ENCODE measurements at regions not wholly inside any gene's neighbourhood (a gene's known extent, or its start where the extent isn't known, plus 50 kb on each side); places are given as distances from the start of the nearest gene placed in this dataset.

DNA sequence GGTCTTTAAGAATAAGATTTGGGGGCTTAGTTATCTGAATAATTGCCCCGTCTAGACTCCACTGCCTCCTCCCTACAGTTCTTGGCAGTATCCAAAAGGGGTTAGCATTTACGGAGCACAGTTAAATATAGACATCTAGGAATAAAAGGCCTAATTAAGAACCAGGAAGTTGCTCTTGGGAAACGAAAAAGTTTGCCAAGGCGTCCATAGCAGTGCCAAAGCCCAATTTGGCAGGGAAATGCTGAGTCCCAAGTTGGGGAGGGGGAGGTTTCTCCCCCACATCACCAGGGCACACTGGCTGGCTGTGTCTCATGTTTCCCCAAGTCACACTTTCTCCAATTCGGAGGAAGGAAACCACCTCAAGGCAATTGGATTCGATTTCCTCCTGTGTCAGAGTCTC lies 338.7 kb downstream of the FBXW7 start:
- TF ChIP-seq POLR2A (IDR thresholded peaks at IDR 0.05): no peak
- TF ChIP-seq, protein P1, sequence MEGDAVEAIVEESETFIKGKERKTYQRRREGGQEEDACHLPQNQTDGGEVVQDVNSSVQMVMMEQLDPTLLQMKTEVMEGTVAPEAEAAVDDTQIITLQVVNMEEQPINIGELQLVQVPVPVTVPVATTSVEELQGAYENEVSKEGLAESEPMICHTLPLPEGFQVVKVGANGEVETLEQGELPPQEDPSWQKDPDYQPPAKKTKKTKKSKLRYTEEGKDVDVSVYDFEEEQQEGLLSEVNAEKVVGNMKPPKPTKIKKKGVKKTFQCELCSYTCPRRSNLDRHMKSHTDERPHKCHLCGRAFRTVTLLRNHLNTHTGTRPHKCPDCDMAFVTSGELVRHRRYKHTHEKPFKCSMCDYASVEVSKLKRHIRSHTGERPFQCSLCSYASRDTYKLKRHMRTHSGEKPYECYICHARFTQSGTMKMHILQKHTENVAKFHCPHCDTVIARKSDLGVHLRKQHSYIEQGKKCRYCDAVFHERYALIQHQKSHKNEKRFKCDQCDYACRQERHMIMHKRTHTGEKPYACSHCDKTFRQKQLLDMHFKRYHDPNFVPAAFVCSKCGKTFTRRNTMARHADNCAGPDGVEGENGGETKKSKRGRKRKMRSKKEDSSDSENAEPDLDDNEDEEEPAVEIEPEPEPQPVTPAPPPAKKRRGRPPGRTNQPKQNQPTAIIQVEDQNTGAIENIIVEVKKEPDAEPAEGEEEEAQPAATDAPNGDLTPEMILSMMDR (IDR thresholded peaks at IDR 0.05): no peak
- Histone ChIP-seq H3K36me3 (no peaks in the 10 kb centered on the region), H3K4me3 (no peak overlapping the region), H3K27me3 (no peaks in the 10 kb centered on the region), H3K9me3 (no peaks in the 10 kb centered on the region), H3K4me1 (peaks cover 7 to 9% (median 8%) of the 10 kb centered on the region in 3 donors), H3K27ac (peak overlapping the region in 2 of 4 donors; percentile 15 to 26)
- 11 to 30% methylated on average over 6 of the region's 6 CpGs for WGBS, 2 donors
- intact Hi-C loops (cut with DNase I): no loop called here
- DNase-seq: no peak

DNA sequence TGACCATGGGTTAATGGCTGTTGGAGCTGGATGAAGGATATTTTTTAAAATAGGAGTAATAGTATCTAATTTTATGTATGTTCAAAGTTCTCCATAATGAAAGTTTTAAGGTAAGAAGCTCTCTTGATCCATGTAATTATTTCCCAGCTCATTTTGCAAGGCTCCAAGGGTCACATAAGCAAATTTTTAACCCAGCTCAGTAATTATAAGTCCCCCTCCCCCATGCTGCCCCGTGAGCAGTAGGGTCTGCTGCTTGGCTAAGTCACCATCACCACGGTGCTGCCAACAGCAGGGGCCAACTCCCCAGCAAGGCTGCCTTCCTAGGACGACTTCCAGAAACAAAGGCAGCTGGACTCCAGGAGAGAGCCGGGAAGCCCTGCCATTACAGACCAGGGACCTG lies 340.0 kb downstream of the FBXW7 start:
- no peak for DNase-seq
- Histone ChIP-seq H3K4me3 (no peak overlapping the region), H3K36me3 (no peaks in the 10 kb centered on the region), H3K9me3 (no peaks in the 10 kb centered on the region), H3K27me3 (no peaks in the 10 kb centered on the region), H3K4me1 (peaks cover 7 to 9% (median 8%) of the 10 kb centered on the region in 3 donors), H3K27ac (no peak overlapping the region)
- WGBS, 2 donors: 40 to 86% methylated on average over 1 to 4 of the region's 4 CpGs
- intact Hi-C loops (cut with DNase I): no loop called here
- TF ChIP-seq, protein P1 (IDR thresholded peaks at IDR 0.05): no peak
- no peak for TF ChIP-seq POLR2A (IDR thresholded peaks at IDR 0.05)

DNA sequence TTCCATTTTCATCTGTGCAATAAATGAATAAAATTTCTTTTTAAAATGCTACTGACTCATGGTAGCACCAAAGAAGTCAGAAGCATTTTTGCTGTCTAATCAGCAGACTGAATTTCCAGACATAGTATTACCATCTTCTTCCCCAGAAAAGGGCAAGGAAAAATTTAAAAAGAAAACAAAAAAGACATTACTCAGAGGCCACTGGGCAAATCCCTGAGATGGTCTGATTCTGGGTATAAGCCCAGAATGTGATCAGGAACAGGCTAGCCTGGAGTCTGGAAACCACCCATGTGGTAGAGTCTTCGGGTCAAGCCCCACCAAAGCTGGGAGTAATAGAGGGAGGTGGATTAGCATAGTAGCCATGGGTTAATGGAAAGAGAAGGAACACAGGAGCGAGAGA lies 342.8 kb downstream of the FBXW7 start:
- WGBS, 2 donors: 63 to 94% methylated on average over 2 of the region's 2 CpGs
- peaks cover 7 to 9% (median 8%) of the 10 kb centered on the region in 3 donors for H3K4me1 ChIP-seq
- DNase-seq: no peak
- no peaks in the 10 kb centered on the region for H3K27me3 ChIP-seq
- H3K36me3 ChIP-seq: no peaks in the 10 kb centered on the region
- TF ChIP-seq, protein P1 (IDR thresholded peaks at IDR 0.05): no peak
- no peak for TF ChIP-seq POLR2A (IDR thresholded peaks at IDR 0.05)
- intact Hi-C loops (cut with DNase I): no loop called here
- no peak overlapping the region for H3K4me3 ChIP-seq
- H3K27ac ChIP-seq: no peak overlapping the region
- H3K9me3 ChIP-seq: no peaks in the 10 kb centered on the region

DNA sequence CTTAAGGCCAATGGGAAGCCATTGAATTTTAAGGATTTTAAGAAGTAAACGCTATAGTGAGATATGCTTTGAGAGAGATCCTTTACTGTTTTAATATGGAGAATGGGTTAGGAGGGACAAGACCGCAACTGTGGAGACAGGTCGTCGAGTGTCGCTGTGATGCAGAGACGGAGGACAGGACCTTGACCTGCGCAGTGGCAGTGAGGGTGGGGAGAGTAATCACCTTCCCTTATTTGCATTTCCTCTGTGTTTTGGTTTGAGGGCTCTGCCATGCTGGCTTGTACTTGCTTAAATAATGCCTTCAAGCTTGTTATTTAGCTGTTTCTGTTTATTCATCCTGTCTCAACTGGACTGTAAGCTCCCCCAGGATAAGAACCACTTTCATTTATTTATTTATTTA lies 345.0 kb downstream of the FBXW7 start:
- H3K36me3 ChIP-seq: no peaks in the 10 kb centered on the region
- no peaks in the 10 kb centered on the region for H3K9me3 ChIP-seq
- TF ChIP-seq, protein P1 (IDR thresholded peaks at IDR 0.05): no peak
- DNase-seq: no peak
- no peak overlapping the region for H3K4me3 ChIP-seq
- no peak overlapping the region for H3K27ac ChIP-seq
- WGBS, 2 donors: 92 to 96% methylated on average over 7 of the region's 7 CpGs
- H3K27me3 ChIP-seq: no peaks in the 10 kb centered on the region
- intact Hi-C loops (cut with DNase I): no loop called here
- no peaks in the 10 kb centered on the region for H3K4me1 ChIP-seq

DNA sequence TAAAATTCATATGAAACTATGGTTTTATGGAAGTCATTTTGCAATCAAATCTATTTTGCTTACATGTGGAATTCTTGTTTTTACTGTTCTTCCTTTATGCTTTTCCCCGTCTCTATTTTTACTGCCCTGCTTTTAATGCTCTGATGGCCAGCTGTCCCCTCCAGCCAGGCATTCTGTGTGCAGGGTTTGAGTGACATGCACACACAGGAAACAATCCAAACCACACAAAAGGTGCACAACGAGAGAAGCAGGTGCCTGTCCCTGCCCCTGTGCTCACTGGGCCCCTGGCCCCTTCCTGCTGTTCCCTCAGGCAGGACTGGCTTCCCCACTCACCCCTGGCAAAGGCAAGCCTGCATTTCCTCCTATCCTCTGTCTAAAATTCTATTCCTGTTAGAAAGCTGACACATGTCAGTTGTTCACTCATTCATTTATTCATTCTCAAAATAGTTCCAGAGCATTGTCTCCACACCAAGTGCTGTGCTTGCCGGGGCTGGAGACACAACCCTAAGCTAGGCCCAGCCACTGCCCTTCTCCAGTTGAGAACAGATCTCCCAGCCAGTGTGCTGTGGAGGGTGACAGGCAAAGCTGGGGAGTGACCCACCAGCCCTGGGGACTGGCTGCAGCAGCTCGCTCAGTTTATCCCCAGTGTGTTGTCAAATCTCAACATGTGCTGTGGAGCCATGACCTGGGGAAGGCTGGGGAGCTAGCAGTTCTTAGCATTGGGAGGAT lies 346.3 kb downstream of the FBXW7 start:
- no peak overlapping the region for H3K27ac ChIP-seq
- no peaks in the 10 kb centered on the region for H3K9me3 ChIP-seq
- no peak overlapping the region for H3K4me3 ChIP-seq
- no peaks in the 10 kb centered on the region for H3K4me1 ChIP-seq
- no peaks in the 10 kb centered on the region for H3K27me3 ChIP-seq
- no peak for DNase-seq
- H3K36me3 ChIP-seq: no peaks in the 10 kb centered on the region
- WGBS, 2 donors: 65 to 67% methylated on average over 3 to 4 of the region's 4 CpGs
- TF ChIP-seq, protein P1 (IDR thresholded peaks at IDR 0.05): no peak
- no peak for TF ChIP-seq POLR2A (IDR thresholded peaks at IDR 0.05)
- intact Hi-C loops (cut with DNase I): no loop called here

Data from esophagus squamous epithelium (tissue), 5 donors.